Hematopoietic multipotent progenitor cell treated with erythropoietin and hydrocortisone succinate and interleukin-3 and kit ligand, for 17 days (in vitro differentiated cells): ENCODE measurements at regions not wholly inside any gene's neighbourhood (a gene's known extent, or its start where the extent isn't known, plus 50 kb on each side); places are given as distances from the start of the nearest gene placed in this dataset.

Source experiments
- DNase-seq: peaks from one replicate; pipeline ENCODE4 v3.0.0-alpha.2; 2015; ENCODE audit warnings: low spot score

DNA sequence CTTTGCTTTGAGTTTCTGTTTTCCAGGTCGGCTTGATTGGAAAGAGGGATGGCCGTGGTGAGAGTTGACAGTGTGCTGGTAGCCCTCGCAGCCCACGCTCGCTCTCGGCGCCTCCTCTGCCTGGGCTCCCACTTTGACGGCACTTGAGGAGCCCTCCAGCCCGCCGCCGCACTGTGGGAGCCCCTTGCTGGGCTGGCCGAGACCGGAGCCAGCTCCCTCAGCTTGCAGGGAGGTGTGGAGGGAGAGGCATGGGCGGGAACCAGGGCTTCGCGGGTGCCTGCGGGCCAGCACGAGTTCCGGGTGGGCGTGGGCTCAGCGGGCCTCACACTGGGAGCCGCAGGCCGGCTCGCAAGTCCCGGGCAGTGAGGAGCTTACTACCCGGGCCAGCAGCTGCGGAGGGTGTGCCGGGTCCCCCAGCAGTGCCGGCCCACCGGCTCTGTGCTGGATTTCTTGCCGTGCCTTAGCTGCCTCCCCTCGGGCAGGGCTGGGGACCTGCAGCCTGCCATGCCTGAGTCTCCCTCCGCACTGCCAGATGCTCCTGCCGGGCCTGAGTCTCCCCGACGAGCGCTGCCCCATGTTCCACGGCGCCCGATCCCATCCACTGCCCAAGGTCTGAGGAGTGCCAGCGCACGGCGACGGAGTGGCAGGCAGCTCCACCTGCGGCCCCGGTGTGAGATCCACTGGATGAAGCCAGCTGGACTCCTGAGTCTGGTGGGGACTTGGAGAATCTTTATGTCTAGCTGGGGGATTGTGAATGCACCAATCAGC, 166.4 kb upstream of the FAT1 start:
- DNase-seq, result no peak

DNA sequence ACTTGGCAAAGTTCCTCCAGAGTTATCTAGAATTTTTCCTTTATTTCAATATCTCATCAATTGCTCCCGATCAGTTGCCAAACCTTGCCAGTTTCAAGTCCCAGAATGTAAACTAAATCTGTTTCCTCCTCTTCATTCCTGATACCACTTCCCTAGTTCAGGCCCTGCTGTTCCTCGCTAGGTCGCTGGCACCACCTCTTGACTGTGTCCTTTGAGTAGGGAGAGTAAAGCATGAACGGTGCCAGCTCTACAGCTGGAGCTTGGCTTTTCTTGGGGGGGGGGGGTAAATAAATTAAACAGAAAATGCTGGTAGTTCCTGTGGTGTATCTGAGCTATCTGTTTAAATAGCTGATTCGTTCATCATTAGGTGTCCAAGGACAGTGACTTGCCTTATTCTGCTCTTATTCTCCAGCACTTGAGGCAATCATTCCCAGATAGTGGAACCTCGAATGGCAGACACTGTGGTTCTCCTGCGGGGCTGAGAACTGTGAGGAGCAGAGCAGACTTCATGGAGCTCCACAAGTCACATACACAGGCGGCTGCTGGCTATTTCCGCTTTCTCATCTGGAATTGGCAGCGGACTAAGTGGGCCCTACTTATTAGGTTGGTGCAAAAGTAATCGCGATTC, 168.3 kb upstream of the FAT1 start:
- DNase-seq, result no peak

DNA sequence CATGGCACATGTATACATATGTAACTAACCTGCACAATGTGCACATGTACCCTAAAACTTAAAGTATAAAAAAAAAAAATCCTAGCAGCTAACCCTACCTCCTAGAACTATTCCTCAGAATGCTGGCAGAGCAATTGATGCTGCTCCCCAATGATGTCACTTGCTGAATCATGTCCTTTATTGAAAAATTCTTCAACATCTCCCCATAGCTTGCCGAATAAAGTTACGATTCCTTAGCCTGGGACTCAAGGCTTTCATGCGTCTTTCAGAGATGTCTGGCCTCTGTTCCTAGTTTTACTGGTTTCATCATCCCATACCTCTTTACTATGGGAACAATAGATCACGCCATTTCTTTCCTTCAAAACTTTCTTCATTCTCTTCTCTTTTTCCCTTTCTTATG, 174.7 kb upstream of the FAT1 start:
- DNase-seq, result no peak

DNA sequence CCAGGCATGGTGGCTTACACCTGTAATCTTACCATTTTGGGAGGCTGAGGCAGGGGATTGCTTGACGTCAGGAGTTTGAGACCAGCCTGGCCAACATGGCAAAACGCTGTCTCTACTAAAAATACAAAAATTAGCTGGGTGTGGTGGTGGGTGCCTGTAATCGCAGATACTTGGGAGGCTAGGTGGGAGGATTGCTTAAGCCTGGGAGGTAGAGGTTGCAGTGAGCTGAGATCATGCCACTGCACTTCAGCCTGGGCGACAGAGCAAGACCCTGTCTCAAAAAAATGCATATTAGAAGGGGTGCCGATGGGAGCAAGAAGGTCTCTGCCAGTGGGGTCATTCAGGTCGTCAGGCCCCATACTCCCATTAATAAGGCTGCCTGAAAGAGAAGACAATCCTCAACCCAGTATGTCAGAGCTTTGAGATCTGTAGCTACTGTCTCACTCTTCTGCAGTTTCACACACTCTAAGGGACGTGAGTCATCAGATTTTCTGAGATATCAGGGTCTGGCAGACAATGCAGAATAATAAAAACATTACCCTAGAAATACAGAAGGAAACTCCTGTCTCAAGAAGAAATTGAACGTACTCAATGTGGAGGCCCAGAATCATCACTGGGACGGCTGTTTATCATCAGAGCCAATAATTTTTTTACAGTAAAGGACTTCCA, 176.7 kb upstream of the FAT1 start:
- DNase-seq, result no peak

DNA sequence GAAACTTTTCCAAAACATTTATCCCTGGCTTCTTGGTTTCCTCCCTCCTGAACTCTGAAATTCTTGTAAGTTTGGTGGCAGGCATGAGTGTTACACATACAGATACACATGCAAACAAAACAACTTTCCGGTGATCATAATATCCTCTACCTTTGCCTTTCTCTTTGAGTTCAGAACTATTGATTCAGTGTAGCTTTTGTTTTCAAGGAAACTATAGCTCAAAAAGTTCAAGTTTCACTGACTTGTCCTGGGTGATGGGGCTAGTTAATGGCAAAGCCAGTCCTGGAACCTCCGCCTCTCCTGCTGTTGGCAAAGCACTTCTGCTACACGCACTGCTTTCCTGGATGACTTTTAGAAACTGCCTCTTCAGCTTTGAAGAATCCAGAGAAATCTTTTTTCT, 177.3 kb upstream of the FAT1 start:
- DNase-seq, result no peak

DNA sequence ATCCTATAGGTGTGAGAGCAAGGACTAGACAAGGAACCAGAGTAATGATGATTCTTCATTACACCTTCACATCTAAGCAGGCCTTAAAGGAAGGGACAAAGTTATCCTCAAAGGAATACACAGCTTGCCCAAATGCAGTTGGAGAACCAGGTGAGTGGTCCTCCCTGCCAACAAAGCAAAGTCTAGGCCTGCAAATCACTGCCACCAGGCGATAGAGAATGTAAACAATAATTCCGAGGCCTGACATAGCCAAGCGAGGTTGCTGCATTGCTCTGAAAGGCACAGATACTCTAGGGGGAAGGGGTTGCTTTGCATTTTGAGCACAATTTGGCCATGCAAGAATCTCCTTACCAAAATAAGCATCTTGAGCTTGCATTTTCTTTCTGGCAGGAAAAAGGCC, 178.2 kb upstream of the FAT1 start:
- DNase-seq, result no peak

DNA sequence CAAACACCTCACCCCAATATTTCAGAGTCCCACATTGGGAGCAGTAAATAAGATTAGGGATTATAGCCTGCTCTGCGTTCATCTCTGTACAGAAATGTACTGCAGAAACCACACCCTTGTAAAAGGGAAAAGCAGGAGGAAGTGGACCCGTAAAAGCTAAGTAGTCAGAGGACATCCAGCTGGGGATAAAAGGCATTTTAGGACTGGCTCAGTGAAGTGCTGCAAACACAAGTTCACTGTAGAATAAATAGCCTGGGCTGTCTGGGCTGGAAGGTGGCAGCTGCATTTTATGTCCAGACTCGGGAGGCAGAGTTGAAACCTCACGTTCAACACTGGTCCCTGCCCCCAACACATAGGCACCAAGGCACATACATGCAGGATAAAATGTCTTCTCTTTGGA, 178.7 kb upstream of the FAT1 start:
- DNase-seq, result no peak

DNA sequence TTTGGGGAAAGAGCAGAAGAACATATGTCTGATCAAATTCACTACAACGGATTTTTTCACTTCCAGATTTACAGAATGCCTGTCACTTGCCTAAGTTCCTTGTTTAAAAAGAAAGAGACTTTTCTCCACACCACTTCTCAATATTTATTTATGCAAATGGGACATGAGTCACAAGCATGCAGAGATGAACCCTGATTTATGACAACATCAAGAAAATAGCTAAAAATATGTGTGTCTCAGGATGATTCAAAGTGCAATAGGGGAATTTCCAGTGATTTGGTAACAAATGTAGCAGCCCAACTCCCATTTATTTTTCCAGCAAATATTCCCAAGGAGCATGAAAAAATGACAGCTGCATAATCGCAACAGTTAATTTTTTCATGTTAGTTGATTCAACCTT, 180.4 kb upstream of the FAT1 start:
- no peak for DNase-seq

DNA sequence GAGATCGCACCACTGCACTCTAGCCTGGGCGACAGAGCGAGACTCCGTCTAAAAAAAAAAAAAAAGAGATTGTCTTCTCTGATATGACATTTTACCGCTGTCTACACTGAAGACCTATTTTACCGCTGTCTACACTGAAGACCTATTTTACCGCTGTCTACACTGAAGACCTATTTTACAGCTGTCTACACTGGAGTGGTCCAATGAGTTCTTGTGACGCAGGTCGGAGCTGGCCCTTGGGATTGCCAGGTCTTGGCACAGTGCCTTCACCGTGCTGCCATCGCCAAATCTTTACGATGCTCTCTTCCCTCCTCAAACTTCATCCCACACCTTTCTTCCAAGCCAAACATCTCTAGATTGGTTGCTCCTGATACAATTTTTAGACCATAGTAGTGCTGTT, 183.1 kb upstream of the FAT1 start:
- no peak for DNase-seq

DNA sequence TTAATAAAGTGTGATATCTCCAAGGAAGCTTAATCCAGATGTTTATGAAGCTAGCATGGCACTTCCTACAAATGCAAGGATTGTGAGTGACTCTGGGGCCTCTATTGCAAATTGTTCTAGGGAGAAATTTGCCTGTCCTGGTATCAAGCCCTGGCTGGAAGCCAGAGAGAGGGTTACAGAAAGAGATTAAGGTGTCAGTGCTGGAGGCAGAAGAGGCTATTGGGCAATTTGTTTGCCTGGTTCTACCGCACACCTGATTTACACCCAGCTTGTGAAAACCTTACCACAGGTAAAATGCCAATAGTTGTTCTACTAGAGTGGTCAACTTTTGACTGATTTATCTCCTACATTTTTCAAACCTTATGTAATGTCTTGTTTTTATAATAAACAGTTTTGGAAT, 186.7 kb upstream of the FAT1 start:
- no peak for DNase-seq

DNA sequence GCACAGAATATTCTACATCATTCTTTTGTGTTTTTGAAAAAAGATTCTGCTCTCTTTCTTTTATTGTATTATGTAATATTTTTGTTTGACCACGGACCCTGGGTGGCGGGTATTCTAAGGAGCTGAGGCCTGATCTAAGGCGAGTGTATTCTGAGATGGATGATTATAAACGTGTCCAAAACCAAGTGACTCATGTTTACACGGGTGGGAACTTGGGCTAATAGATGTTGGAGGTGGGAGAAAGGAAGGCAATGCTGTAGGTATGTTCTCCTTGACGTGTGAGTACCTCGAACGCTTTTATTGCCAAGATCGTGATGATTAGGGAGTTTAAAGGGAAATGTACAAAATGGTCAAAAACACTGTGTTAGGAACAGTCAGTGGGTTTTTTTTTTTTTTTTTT, 188.9 kb upstream of the FAT1 start:
- no peak for DNase-seq

DNA sequence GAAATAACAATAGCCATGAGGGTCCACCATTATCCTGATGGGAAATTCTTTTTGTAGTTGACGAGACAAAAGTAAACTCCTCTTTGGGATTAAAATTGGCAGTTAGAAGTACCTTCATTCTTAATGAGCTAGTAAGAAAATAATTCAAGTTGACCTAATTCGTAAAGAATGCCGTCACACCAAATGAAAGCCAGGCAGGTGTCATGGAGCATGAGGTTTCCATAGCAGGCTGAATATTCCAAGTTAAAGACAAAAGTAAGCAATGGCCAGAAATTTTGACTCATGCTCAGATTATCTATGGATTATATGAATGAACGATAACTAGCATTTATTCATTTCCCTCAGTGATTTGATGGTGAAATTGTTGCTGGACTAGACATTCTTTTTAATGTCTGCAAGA, 192.2 kb upstream of the FAT1 start:
- no peak for DNase-seq

DNA sequence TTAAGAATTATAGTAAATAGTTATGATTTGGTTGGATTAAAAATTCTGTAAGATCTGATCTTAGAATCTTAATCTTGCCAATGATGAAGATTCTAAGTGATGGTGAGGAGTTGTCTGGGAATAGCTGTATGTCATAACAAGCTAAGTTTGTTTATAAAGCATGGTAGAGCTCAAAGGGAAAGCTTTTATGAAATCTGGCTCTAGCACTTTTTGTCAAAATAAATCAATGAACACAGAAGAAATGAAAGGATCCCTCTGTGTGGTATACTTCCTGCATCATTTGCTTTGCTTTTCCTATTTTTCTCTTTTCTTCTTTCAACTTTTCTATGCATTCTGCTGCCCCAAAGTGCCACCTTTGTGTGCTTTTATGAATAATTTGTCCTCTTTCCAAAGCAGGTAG, 193.5 kb upstream of the FAT1 start:
- DNase-seq, result no peak

DNA sequence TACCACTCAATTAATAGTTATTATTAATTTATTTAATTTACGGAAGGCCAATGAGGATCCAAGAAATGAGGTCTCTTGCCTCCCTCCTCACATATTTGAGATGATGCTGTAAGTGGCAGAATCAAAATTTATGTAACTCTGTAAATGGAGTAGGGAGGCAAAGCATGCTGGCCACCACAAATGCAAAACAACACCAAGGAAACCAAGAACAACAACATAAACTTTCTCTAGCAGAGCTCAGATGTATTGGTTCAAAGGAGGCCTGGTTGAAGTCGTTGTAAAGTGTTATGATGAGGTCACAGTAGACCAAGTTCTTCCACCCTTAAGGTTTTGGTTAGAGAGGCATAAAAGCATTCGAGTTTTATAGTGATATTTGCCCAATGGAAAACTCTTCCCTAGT, 194.8 kb upstream of the FAT1 start:
- DNase-seq, result no peak

DNA sequence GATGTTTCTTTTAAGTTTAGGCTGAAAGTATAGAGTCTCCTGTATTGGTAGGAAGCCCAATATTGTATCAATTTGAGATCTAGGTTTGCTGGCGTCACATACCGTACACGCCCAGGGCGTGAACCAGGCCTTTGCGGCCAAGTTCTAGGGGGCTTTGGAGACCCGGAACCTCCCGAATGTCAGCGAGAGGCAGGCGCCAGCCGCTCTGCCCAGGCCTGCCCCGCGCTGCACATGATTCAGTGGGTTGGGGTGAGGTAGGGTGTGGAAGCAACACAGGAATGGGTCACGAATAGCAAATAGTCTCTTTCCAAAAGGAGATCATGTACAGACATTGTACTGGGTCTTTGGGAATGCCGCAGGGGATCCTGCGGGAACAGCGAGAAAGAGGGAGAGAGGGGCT, 195.7 kb upstream of the FAT1 start:
- no peak for DNase-seq

DNA sequence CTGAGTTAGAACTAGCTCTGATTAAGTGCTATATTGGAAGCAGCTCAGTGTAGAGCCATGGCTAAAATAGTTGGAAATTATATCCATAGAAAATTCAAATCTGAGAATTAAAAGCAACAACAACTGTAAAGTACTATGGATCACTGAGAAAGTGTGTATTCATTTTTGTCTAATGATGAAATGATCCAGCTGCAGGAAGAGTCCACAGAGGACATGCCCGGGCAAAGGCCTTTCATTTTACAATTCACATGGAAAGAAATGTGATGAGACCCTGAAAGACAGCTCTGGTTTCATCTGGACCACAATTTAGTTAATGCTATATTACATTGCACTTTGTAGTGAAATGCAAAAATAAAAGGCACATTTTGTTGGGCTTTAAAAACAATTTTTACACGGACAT, 196.8 kb upstream of the FAT1 start:
- DNase-seq, result no peak

DNA sequence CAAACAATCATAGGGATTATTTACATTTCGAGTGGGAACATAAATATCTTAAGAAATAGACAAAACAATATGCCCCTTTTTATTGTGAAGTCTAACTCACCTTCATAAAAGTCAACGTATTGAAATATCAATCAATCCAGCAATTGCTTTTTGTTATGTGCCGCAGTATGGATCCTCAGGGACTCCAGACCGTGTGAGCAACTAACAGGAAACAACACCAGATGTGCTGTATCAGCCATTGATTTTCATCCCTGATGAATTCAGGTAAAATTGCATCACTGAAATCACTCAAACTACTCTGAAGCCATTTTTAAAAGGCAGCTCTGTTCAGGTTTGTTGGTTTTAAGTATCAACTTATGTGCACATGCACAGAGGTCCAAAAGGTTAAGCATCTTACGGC, 197.3 kb upstream of the FAT1 start:
- DNase-seq, result no peak

DNA sequence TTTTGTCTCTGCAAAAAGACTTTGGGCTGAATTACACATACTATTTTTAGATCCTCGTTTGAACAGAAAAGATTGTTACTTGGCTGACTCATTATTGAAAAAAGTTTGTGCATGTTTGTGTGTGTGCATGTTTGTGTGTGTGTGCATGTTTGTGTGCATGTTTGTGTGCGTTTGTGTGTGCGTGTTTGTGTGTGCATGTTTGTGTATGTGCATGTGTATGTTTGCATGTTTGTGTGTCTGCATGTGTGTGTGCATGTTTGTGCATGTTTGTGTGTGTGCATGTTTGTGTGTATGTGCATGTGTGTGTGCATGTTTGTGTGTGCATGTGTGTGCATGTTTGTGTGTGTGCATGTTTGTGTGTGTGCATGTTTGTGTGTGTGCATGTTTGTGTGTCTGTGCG, 201.1 kb upstream of the FAT1 start:
- no peak for DNase-seq

DNA sequence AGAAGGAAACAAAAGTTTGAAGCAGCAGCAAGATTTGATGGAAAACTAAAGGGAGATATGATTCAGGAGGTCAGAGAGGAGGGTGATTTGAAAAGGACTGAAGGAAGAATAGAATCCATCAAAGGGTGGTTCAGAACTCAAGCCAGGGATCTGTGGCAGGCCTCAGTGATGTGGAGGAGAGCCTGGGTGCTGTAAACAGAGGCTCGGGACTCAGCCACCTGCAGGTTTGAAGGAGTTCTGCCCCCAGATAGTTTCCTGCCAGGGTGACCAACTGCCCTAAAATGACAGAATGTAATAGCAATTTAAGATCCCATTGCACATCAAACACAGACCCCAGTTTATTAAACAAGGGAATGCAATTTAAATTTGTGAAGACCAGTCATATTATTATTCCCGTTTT, 204.0 kb upstream of the FAT1 start:
- no peak for DNase-seq

DNA sequence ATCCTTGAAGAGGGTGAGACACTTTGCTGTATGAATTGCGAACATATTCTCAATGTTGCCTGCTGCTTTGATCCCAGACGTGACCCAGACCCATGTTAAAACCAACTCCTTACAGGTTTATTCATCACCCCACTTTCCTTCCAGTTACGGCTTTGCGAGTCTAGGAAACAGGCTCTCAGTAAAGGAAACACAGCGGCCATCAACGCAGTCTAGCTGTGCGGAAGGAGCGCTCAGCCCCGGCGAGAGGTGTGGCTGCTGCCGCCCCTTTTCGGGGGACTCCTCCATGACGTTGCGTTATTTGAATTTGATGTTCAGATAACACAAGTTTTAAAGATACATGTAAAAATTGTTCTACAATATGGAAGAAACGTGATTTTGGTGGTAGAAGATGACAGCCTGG, 206.4 kb upstream of the FAT1 start:
- no peak for DNase-seq

DNA sequence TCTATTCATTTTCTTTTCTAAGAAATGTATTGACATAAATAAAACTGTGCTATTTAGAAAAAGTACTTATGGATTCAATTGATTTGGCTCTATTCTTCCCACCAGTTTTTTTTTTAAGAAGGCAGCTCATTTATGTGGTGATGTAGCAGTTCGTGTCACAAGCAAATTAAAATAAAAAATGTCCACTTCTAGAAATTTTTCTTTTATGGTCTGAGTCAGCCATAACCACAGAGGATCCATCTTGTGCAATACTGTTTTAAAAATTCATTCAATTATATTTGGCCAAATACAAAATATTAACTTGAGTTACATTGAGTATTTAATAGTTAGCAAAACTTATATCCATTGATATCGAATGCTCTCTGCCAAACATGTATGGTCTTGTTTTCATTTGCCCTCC, 207.9 kb upstream of the FAT1 start:
- DNase-seq, result no peak

DNA sequence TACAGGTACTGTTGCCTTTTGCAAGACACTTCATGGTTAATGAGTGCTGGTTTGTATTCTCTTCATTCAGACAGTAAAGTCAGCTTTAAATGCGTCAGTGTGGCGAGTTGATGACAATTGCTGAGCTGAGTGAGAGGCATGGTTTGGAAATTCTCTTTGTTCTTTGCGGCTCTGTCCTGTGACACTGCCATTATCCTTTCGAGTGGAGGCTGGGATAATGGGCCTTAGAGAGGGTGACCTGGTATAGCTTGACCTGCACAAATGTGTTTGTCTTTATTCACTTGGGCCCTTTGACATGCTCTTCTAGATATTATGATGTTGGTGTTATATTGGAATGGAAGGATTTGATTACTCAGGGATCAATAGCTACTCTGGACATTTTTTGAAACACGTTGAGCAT, 208.5 kb upstream of the FAT1 start:
- no peak for DNase-seq

DNA sequence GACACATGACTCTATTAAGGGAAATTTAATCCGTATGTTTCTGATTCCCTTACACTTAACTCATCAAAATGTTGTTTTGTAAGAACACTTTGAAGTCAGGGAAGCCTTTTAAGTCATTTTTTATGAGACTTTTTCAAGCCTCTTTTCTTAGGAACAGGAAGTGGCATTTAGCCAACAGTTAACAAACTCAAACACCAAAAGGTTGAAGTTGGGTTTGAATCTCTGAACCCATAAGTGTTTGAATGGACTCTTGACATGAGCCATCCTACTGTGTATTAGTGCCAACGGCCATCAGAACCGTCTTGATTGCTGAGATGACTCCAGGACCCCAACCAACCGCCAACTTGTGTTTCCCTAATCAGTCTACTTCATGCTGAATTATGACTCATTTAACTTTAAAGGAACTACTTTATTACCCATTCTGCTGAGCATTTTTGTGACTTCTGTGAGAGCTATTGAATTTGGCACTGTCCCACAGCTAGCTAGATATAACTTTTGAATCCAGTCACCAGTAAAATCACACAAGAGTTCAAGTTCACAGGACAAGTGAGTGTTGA, 209.1 kb upstream of the FAT1 start:
- DNase-seq, result no peak
